ENCODE measurements at regions not wholly inside any gene's neighbourhood (a gene's known extent, or its start where the extent isn't known, plus 50 kb on each side); places are given as distances from the start of the nearest gene placed in this dataset.

DNA sequence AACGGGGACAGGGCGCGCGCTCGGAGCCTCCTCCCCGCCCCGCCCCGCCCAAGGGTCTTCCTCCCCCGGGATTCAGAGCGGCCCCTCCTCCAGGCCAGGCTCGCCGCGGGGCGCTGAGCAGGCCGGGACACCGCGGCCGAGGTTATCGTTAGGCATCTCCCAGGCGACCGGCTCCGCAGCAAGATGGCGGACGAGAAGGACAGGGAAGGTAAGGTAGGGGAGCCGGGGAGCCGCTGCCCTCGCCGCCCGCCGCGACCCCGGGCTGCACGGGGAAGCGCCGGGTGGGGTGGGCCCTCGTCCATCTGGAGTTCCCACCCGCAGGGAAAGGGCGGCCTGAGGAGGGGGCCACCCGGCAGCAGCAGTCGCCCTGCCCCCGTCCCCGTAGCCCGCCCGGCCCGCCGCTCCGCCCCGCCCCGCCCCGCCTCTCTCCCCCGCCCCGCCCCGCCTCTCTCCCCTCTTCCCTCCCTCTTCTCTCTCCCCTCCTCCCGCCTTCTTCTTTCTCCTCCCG is 105.9 kb upstream of the HNRNPU start:
- peak; percentile 96 for DNase-seq

DNA sequence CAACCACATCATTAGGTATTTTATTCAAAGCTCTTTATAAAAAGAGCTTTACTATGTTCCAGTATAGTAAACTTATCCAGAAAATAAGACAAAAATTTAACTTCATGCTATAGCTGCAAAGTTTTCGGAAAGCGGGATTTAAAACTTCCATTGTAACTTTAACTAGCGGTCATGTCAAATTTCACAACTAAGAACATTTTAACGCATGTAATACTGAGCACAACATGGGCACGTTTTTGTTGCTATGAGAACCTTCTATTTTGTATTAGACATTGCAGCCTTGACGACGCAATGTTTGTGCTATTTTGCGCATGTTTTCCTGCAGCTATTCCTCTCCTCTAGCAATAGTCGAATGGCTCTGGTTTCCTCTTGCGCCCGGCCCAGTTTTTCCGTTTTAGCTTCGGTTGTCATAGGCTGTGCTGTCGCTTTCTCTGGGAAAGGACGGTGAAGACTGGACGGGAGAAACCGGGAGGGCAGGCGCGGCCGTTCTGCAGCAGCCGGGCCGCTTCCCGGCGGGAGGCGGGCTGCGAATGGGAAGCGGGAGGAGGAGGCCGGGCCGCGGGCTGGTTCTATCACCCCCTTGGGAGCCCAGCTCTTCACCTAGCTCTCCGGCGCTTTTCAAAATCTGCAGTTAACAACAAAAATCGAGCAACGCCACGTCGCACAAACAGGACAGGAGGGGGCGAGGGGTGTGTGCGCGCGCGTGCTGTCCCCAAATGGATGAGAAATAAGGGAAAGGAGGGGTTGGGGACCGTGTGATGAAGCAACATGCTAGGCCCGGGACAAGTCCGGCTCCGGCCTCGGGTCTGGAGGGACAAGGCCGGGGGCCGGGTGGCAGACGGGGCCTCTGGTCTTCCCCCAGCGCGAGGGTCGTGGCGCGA is 105.3 kb upstream of the HNRNPU start:
- DNase-seq = peak; percentile 88

DNA sequence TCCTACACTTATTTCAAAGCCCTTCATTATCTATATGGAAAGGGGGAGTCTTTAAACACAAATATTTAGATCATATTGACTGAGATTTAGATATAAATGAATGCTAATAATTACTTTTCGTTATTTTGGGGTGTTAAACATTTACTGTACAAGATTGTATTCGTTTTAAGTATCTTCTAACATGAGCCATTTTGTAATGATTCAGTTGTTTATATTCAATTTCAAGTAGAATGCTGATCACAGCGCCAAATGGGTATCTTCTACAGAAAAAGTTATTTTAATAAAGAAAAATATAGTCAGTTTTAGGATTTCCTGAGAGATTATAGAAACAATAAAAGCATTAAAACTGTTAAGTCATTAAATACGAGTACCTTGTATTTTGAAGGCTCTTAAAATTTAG is 104.5 kb upstream of the HNRNPU start:
- DNase-seq = no peak

DNA sequence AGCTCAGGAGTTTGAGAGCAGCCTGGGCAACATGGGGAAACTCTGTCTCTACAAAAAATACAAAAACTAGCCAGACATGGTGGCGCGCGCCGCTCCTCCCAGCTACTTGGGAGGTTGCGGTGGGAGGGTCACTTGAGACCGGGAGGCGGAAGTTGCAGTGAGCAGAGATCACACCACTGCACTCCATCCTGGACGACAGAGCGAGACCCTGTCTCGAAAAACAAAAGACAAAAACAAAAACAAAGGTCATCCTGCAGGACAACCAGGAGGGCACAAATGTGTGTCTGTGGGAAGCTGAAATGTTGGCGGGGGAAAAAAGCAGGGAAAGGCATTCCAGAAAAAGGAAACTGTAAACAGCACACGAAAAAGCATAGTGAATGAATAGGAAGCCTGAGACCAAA is 104.1 kb upstream of the HNRNPU start:
- peak; percentile 68 for DNase-seq

DNA sequence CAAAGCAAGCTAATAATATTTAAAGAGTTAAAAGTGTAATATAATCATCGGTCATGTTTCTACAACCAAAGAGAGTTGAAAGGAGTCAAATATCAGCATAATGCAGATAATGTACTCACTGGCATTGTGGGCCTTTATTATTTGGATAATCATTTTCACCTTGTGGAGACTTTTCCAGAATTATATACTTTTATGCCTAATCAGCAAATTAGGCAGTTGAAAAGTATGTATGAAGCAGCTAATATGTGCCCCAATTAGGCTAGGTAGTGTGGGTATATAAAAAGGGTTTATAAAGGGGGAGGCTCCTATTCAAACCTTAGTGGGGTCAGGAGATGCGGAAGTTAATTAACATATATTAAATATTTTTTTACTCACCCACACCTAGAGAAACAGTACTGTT is 102.8 kb upstream of the HNRNPU start:
- no peak for DNase-seq

DNA sequence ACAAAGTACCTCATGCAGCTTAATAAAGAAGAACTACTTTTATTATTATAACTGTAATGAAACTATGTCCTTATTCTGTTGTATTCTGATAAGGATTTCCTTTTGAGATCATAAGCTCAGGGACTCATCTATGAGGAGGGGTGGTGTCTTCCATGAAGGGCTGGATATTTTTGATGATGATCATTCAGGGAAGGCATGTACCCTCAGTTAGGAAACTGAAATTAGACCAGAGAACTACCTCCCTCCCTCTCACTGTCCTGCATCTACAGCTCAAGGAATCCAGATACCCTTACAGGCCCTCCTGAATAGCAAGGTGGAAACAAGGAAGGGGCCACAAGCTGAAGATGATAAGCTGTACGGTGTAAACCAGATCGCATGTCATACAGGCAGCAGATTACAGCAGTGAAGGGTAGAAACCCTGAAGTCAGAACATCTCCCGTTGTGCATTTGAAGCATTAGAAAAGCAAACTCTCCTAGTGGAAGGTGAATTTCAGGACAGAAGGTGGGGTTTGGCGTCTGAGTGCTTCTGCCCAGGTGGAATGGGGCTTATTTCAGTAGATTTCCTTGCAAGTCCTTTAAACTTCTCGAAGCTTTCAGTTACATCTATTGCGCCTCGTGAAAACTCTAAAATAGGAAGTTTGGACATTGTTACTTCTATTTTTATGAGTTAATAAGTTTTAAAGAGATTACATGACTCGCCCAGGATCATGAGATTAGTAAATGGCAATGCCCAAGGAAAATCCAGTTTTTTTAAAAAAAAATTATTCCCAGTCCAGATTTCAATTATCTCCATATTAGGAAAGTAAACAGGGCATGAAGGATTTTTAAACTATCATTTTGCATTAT is 101.1 kb upstream of the HNRNPU start:
- DNase-seq = no peak

DNA sequence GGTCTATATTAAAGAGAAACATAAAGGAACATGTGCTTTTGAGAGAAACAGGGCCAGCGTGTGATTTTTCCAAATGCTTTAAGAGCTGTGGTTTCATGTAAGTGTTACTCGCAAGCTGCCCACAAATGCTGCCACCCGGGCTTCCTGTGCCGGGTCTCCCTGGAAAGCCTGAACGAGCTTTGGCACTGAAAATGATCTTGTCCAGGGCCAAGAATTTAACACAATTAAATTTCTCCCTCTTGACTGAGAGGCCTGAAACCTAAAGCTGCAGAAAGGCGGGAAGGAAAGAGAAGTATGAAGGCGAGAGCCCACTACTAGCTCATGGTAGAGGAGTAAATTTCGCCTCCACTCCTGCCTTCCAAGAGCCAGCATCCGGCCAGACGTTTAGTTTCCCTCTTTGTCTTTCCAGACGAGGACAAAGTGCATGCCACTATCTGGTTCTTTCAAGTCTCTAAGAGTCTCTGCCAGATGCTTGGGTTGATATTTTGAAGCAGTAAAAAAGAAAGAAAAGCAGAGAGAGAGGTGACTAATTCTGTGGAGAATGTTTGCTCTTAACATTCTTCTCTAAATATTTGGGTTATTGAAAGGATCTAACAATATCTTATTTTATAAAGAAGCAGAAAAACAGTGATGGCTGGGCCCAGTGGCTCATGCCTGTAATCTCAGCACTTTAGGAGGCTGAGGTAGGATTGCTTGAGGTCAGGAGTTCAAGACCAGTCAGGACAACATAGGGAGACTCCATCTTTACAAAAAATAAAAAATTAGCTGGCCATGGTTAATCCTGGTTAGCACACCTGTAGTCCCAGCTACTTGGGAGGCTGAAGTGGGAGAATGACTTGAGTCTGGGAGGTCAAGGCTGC is 100.0 kb upstream of the HNRNPU start:
- peak; percentile 89 for DNase-seq

DNA sequence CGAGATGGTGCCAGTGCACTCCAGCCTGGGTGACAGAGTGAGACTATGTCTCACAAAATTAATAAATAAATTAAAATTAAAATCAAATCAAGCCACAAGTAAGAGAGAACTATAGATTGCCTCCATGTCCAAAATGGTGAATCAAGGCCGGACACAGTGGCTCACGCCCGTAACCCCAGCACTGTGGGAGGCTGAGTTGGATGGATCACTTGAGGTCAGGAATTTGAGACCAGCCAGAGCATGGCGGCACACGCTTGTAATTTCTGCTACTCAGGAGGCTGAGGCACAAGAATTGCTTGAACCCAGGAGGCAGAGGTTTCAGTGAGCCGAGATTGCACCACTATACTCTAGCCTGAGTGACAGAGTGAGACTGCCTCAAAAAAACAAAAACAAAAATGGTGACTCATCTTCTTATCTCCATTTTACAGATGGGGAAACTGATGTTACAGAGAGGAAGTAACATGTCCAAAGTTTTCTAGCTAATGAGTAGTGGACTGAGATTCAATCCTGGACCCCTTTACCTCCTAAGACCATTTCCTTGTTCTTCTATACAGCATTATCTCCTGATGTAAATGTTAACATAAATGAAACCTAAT is 99.0 kb upstream of the HNRNPU start:
- no peak for DNase-seq

DNA sequence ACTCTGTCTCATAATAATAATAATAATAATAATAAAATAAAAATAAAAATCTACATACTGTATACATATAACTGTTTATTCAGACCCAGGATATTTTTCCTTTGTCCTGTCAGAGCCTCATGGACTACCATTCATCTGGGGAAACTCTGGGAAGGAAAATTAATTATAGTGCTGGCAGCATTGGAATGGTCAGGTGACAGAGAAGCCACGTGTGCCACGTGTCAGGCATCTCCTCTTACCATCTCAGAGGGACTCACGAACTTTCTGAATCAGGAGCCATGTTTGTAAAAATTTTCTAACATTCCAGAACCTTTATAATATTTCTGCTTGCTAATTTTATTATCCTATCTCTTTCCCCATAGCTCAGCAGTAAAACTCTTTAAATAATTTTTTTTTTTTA is 97.8 kb upstream of the HNRNPU start:
- no peak for DNase-seq

DNA sequence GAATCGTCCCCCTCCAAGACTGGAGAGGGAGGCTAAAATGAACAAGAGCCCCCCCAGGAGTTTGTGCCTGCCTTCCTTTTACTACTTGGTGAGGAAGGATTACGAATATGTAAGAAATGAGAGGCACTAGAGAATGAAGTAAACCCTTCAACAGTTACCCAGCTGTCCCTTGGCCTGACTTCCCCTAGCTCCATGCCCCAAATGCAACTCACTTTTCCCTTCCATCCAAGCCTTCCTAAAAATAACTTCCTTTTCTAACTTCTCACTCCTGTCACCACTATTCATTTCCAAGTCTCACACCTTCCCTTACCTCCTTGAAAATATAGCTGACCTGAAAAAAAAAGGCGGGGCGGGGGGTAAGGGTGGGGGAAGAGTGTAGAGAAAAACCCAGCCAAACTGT is 96.6 kb upstream of the HNRNPU start:
- no peak for DNase-seq

DNA sequence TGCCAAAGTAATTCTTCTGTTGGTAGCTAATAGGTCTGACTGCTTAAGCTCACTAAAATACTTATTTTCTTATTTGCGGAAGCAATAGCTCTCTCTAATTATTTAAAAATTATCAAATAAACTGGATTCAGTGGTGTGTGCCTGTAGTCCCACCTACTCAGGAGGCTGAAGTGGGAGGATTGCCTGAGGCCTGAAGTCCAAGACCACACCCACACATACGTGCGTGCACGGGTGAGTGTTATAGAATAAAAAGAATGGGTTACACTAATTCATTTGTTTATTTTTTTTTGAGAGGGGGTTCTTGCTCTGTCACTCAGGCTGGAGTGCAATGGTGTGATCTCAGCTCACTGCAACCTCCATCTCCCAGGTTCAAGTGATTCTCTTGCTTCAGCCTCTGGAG is 94.2 kb upstream of the HNRNPU start:
- no peak for DNase-seq

DNA sequence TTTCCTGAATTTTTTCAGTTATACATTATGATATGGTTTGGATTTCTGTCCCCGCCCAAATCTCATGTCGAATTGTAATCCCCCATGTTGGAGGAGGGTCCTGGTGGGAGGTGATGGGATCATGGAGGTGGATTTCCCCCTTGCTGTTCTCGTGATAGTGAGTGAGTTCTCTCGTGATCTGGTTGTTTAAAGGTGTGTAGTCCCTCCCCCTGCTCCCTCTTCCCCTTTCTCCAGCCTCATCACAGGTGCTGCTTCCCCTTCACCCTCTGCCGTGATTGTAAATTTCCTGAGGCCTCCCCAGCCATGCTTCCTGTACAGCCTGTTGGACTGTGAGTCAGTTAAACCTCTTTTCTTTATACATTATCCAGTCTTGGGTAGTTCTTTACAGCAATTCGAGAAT is 93.2 kb upstream of the HNRNPU start:
- DNase-seq = no peak

DNA sequence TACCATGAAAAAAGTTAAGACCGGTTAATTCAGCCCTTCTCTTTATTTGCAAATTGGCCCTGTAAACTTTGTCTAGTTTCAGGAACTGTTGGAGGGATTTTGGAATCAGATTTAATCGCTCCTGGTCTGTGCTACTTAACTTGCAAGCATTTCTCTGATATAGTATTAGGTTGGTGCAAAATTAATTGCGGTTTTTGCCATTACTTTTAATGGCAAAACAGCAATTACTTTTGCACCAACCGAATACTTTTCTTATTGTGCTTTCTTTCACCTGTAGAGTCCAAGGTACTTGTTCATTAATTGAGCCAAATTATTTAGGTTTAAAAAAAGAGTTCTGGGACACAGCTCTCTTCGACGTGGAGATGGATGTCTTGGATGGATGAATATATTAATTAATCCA is 92.8 kb upstream of the HNRNPU start:
- DNase-seq = no peak

DNA sequence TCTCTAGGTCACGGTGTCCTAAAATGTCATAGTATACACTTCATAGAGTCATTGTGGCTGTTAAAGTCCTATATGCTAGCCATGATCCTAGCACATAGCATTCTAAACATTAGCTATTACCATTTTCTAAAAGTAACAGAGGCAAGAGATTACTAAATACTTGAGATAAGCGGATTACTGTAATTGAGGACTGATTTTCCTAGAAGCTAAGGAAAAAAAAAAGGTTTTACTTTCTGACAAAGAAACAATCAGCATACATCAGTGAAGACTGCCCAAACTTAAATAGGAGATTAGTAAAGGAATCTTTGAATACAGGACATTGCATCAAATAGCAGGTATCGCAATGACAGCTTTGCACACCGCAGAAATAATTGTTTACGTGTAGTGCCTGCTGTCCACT is 91.3 kb upstream of the HNRNPU start:
- no peak for DNase-seq

DNA sequence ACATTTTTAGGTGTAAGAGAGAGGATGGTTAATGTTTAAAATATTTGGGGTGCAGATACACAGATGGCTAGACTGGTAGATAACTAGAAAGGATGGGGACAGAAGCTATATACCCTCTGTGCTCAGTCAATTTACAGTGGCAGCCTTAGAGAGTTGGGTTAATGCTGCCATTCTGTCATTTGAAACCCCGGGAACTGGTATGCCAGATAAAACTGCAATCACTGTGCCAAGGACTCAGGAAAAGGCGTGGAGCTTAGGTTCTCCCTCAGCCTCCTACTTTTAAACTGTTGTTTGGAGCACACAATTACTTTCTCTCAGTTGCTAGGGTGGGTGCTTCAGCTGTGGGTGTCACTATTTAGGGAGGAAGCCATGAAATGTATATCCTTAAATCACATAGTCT is 90.0 kb upstream of the HNRNPU start:
- no peak for DNase-seq

DNA sequence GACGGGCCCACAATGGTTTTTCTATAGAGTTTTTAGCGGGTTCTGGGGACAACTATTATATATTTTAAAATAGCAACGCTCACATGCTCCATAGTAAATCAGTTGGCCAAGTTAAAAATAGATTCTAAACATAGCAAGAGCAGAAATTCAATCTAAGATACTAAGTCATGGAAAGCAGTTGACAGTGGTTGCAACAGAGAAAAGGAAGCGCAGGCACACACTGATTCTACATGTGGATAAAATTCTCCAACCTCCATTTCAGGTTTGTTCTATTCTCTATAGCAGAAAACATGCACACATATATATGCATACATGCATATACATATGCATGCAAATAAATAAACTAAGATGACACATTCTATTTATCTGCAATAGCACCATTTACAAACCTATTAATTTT is 89.6 kb upstream of the HNRNPU start:
- DNase-seq = no peak

DNA sequence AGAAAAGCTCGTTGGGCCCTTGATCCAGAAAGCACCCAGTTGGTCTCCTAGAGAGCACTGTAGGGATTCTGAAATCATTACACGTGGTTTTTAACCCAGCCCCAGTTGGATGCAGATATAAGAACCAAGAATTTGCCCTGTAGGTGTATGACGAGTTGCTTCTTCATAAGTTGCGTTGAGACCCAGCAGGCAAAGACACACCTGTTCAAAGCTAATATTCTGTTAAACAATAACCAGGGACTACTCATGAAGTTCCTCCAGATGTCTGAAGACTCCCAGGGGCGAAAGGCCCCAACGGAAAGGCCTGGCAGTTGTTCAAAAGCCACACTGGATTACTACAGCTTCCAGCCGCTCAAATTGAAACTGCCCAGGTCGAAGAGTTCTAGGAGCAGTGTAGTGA is 88.6 kb upstream of the HNRNPU start:
- no peak for DNase-seq

DNA sequence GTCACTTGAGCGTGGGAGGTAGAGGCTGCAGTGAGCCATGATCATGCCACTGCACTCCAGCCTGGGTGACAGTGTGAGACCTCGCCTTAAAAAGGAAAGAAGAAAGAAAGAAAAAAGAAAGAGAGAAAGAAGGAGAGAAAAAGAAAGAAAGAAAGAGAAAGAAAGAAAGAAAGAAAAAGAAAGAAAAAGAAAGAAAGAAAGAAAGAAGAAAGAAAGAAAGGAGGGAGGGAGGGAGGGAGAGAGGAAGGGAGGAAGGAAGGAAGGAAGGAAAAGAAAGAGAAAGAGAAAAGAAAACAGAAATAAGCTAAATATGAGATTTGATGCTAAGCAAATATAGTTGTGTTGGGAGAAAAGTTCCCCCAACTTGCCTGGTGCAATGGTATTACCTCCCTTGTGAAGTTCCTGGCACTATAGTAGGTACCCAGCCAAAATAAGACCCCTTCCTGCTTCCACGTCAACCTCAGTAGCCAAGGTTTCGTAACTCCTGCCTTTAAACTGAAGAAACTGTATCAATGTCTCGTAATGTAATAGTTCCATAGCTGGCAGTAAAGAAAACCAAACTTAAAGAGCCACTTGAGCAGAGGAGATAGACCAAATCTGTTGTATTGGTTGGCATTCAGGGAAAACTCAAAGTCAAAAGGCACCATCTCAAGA is 88.1 kb upstream of the HNRNPU start:
- no peak for DNase-seq

DNA sequence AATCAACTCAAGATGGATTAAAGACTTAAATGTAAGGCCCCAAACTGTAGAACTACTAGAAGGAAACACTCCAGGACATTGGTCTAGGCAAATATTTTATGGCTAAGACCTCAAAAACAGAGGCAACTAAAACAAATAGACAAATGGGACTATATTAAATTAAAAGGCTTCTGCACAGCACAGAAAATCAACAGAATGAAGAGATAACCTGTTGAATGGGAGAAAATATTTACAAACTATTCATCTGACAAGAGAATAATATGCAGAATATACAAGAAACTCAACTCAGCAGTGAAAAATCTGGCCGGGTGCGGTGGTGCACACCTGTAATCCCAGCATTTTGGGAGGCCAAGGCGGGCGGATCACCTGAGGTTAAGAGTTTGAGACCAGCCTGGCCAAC is 84.1 kb upstream of the HNRNPU start:
- DNase-seq = no peak

DNA sequence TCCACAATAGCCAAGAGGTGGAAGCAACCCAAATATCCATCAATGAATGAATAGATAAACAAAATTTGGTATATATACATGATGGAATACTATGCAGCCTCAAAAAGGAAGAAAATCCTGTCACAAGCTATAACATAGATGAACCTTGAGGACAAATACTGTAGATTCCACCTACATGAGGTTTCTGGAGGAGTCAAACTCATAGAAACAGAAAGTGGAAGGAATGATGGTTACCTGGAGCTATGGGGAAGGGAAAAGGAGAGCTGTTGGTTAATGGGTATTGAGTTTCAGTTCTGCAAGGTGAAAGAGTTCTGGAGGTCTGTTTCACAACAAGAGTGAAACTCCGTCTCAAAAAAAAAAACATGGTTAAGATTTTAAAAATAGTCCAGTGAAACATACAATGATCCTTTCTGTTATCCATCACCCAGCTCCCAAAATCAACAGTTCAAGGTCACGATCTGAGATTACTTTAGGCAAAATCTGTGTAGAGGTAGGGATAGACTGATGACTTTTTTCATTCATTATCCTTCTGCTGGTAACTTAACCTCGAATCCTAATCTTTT is 80.8 kb upstream of the HNRNPU start:
- DNase-seq = no peak

DNA sequence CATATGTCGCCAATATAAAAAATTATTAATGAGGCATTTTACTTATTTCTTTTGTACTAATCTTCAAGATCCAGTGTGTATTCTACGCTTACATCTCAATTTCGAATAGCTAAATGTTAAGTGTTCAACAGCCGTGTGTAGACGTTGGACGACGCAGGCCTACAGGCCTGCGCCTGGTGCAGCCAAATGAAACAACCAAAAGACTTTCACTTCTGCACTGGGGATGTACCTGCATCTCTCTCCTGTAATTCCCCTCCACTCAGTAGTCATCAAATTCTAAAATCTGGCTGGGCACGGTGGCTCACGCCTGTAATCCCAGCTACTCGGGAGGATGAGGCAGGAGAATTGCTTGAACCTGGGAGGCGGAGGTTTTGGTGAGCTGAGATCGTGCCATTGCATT is 76.8 kb upstream of the HNRNPU start:
- no peak for DNase-seq

DNA sequence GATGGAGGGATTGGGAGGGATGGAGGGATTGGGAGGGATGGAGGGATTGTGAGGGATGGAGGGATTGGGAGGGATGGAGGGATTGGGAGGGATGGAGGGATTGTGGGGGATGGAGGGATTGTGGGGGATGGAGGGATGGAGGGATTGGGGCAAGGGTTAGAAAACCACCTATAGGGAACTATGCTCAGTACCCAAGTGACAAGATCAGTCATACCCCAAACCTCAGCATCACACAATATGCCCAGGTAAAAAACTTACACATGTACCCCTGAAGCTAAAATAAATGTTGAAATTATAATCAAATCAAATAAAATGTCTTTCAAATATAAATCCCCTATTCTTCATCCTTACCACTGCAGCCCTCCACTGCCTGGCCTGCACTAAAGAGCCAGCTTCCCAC is 72.8 kb upstream of the HNRNPU start:
- DNase-seq = no peak
